Upper lobe of right lung (tissue), 1 donor: ENCODE measurements at regions not wholly inside any gene's neighbourhood (a gene's known extent, or its start where the extent isn't known, plus 50 kb on each side); places are given as distances from the start of the nearest gene placed in this dataset.

Source experiments
- ATAC-seq: fragments of 200-7000 bp; cut with Tn5 transposase; one replicate; pipeline ENCODE4 v1.9.1; 2020; ENCODE audit warnings: mild to moderate bottlenecking, moderate library complexity
- DNase-seq: peaks from one replicate; pipeline ENCODE4 v3.0.0-alpha.2; 2020
- H3K27ac ChIP-seq: fragments of 200-600 bp; one replicate; pipeline ENCODE4 v1.8.0; 2022
- H3K27me3 ChIP-seq: fragments of 200-600 bp; one replicate; pipeline ENCODE4 v1.8.0; 2022; ENCODE audit warnings: mild to moderate bottlenecking
- H3K36me3 ChIP-seq: fragments of 200-600 bp; one replicate; pipeline ENCODE4 v1.8.0; 2022
- H3K4me1 ChIP-seq: fragments of 200-600 bp; one replicate; pipeline ENCODE4 v1.8.0; 2022
- H3K4me3 ChIP-seq: fragments of 200-600 bp; one replicate; pipeline ENCODE4 v1.8.0; 2022; ENCODE audit warnings: mild to moderate bottlenecking
- H3K9me3 ChIP-seq: fragments of 200-600 bp; one replicate; pipeline ENCODE4 v1.8.0; 2022
- intact Hi-C: fragments of 100-400 bp; cut with DNase I; formaldehyde crosslinking; loops from one replicate; pipeline ENCODE4 v1.11.0; 2022
- TF ChIP-seq, protein P1 (sequence below): fragments of 200-600 bp; IDR thresholded peaks from one replicate; pipeline ENCODE4 v1.8.0; 2022; ENCODE audit warnings: antibody characterized with exemption
- donor health status: DM: no; HTN: yes; CAD: no; lungs with severe emphysema.

DNA sequence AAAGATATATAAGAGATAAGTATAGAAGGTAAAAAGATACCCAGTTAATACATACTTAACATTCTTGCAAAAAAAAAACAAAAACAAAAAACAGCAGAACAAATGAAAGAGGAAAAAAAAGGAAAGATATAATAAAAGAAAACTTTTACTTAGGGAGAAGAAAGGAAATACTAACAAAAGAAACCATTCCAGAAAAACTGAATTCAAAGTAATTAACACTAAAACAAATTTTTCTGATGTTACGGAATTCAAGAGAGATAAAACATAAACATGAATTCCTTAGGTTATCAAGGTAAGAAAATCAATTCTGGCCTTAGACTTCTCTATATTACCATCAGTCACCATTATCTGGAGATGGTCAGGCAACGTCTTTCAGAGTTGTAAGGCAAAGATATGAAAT, 261.8 kb downstream of the ZEB2 start:
- ATAC-seq (no peak), DNase-seq (no peak)
- peaks cover 7% of the 10 kb centered on the region for H3K4me1 ChIP-seq
- H3K4me3 ChIP-seq, result no peak overlapping the region
- H3K27me3 ChIP-seq, result no peaks in the 10 kb centered on the region
- intact Hi-C loops, result no loop called here
- no peaks in the 10 kb centered on the region for H3K36me3 ChIP-seq
- H3K9me3 ChIP-seq, result peaks cover 8% of the 10 kb centered on the region
- no peak overlapping the region for H3K27ac ChIP-seq
- TF ChIP-seq, protein P1, sequence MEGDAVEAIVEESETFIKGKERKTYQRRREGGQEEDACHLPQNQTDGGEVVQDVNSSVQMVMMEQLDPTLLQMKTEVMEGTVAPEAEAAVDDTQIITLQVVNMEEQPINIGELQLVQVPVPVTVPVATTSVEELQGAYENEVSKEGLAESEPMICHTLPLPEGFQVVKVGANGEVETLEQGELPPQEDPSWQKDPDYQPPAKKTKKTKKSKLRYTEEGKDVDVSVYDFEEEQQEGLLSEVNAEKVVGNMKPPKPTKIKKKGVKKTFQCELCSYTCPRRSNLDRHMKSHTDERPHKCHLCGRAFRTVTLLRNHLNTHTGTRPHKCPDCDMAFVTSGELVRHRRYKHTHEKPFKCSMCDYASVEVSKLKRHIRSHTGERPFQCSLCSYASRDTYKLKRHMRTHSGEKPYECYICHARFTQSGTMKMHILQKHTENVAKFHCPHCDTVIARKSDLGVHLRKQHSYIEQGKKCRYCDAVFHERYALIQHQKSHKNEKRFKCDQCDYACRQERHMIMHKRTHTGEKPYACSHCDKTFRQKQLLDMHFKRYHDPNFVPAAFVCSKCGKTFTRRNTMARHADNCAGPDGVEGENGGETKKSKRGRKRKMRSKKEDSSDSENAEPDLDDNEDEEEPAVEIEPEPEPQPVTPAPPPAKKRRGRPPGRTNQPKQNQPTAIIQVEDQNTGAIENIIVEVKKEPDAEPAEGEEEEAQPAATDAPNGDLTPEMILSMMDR, result no peak

DNA sequence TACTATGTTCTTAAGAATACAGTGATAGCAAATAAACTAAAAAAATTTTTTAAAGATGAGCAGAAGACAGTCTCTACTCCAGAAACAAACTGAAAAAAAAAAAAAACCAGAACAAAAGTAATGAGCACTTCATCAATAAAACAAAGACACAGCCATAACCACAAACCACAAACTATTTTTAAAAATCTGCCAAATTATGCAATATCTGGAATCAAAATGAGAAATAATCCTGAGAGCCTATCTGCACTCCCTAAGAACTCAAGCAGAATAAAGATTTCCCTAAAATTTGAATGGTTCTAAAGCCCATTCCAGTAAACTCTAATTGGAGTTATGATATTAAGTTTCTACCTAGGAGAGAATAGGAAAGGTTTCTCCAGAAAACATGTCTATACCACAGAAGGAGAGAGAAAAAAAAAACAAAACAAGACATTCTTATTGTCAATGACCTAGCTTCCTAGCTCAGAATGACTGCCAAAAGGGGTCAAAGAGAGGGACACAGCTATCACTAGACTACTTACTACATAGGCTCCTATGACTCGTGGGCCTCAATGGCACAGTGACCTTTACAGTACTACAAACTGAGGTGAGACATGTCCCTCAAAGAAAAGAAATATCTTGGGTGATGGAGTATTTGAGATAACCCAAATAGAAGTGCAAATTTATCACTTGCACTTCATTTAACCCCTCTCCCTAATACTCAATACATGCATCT, 262.8 kb downstream of the ZEB2 start:
- TF ChIP-seq, protein P1, result no peak
- DNase-seq, result no peak
- no peaks in the 10 kb centered on the region for H3K27me3 ChIP-seq
- H3K4me3 ChIP-seq, result no peak overlapping the region
- peaks cover 7% of the 10 kb centered on the region for H3K4me1 ChIP-seq
- H3K27ac ChIP-seq, result no peak overlapping the region
- ATAC-seq, result no peak
- peaks cover 8% of the 10 kb centered on the region for H3K9me3 ChIP-seq
- H3K36me3 ChIP-seq, result no peaks in the 10 kb centered on the region
- intact Hi-C loops, result no loop called here

DNA sequence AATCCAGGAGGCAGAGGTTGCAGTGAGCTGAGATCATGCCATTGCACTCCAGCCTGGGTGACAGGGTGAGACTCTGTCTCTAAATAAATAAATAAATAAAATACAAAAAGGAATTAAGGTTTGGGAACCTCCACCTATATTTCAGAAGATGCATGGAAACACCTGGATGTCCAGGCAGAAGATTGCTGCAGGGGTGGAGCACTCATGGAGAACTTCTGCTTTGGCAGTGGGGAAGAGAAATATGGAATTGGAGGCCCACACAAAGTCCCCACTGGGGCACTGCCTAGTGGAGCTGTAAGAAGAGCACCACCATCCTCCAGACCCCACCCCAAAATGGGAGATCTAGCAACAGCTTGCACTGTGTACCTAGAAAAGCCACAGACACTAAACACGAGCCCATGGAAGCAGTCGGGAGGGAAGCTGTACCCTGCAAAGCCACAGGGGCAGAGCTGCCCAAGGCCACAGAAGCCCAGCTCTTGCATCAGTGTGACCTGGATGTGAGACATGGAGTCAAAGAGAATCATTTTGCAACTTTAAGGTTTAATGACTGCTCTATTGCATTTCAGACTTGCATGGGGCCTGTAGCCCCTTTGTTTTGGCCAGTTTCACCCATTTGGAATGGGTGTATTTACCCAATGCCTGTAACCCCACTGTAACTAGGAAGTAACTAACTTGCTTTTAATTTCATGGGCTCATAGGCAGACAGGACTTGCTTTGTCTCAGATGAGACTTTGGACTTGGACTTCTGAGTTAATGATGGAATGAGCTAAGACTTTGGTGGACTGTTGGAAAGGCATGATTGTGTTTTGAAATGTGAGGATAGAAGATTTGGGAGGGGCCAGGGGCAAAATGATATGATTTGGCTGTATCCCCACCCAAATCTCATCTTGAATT, 265.3 kb downstream of the ZEB2 start:
- Histone ChIP-seq H3K4me1 (peaks cover 7% of the 10 kb centered on the region), H3K27ac (no peak overlapping the region), H3K4me3 (no peak overlapping the region), H3K36me3 (no peaks in the 10 kb centered on the region), H3K9me3 (peaks cover 8% of the 10 kb centered on the region), H3K27me3 (no peaks in the 10 kb centered on the region)
- no peak for ATAC-seq
- DNase-seq, result no peak
- TF ChIP-seq, protein P1, result no peak
- intact Hi-C loops, result no loop called here

DNA sequence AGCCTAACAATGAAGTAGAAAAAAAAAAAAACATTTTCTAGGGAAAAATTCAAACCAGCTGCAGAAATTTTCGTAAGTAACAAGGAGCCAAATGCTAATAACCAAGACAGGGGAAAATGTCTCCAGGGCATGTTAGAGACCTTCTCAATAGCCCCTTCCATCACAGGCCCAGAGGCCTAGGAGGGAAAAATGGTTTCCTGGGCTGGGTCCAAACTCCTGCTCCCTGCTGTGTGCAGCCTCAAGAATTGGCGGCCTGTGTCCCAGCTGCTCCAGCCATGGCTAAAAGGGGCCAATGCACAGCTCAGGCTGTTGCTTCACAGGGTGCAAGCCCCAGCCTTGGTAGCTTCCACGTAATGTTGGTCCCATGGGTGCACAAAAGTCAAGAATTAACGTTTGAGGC, 266.2 kb downstream of the ZEB2 start:
- Histone ChIP-seq H3K27me3 (no peaks in the 10 kb centered on the region), H3K4me1 (peaks cover 7% of the 10 kb centered on the region), H3K36me3 (no peaks in the 10 kb centered on the region), H3K9me3 (peaks cover 8% of the 10 kb centered on the region), H3K27ac (no peak overlapping the region), H3K4me3 (no peak overlapping the region)
- intact Hi-C loops, result no loop called here
- no peak for ATAC-seq
- TF ChIP-seq, protein P1, result no peak
- DNase-seq, result no peak

DNA sequence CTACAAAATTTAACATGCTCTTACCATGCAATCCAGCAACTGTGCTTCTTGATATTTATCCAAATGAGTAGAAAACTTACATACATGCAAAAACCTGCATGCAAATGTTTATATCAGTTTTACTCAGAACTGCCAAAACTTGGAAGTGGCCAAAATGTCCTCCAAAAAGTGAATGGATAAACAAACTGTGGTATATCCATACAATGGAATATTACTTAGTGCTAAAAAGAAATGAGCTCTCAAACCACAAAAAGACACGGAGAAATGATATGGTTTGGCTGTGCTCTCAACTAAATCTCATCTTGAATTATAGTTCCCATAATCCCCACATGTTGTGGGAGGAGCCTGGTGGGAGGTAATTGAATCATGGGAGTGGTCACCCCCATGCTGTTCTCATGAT, 267.2 kb downstream of the ZEB2 start:
- DNase-seq, result no peak

More for the DNA sequence above, 267.2 kb downstream of the ZEB2 start:
- Histone ChIP-seq H3K27me3 (no peaks in the 10 kb centered on the region), H3K4me1 (peaks cover 7% of the 10 kb centered on the region), H3K4me3 (no peak overlapping the region), H3K9me3 (peaks cover 8% of the 10 kb centered on the region), H3K36me3 (no peaks in the 10 kb centered on the region), H3K27ac (no peak overlapping the region)
- intact Hi-C loops, result no loop called here
- ATAC-seq, result no peak
- TF ChIP-seq, protein P1, result no peak
